ENCODE measurements at regions not wholly inside any gene's neighbourhood (a gene's known extent, or its start where the extent isn't known, plus 50 kb on each side); places are given as distances from the start of the nearest gene placed in this dataset.
"Not testable (repeated sequence)": the region's sequence is repeated elsewhere in the genome, so short reads cannot be mapped to it uniquely, and the experiment has no call there.

GRCh38 chr14:86944434-86944833, 1048.5 kb downstream of the GALC start:
- DNase-seq = no peak

DNA sequence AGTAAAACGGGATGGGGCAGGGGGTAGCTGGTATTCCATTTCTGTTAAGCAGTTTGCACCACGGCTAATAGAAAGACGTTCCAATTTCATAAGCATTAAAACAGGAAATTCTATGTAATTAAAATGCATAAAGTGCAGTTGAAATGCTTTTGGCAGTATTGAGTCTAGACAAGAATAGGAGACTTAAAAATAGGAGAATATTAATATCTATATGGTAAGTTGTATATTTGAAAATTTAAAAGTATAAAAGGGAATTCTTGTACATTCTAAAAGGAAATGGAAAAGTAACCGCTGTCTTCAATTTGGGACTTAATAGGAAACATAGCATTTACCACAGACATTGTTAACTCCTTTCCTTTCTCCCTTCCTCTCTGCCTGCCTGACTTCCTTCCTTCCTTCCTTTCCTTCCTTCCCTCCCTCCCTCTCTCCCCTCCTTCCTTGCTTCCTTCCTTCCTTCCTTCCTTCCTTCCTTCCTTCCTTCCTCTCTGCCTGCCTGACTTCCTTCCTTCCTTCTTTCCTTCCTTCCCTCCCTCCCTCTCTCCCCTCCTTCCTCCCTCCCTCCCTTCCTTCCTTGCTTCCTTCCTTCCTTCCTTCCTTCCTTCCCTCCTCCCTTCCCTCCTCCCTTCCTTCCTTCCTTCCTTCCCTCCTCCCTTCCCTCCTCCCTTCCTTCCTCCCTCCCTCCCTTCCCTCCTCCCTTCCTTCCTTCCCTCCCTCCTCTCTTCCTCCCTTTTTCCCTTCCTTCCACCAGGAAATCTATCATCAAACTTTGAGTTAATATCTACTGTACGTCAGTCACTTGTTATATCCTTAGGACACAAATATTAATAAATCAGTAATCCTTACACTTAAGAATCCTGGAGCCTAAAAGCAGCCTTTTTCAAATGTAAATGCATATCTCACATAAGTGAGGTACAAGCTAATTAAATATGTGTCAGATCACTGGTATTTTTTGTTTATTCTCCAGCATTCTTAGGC, 1049.3 kb downstream of the GALC start:
- DNase-seq = no peak

- no peak for DNase-seq
These were observed 1050.0 kb downstream of the GALC start for GRCh38 chr14:86942936-86943335.

GRCh38 chr14:86940106-86940505, 1052.9 kb downstream of the GALC start:
- DNase-seq = no peak

DNA sequence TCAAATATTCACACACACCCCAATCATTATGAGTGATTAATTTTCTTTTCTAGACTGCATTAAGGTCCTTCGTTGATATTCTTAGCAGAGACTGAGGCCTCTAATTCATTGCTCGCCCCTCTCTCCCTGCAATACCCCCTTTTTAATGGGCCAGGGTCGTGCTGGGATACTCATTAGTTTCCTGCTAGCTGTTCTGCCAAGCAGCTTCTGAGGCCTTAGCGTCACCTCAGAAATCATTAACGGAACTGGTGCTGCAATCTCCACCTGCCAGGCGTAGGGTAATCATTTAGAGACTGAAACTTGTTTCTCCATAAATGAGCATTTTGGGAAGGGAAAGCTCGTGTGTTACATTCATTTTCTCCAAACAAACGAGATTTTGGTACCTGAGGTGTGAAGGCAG, 1054.7 kb downstream of the GALC start:
- no peak for DNase-seq

GRCh38 chr14:86936556-86936955, 1056.4 kb downstream of the GALC start:
- no peak for DNase-seq

- DNase-seq = no peak
These were observed 1057.6 kb downstream of the GALC start for GRCh38 chr14:86935241-86935885.

DNA sequence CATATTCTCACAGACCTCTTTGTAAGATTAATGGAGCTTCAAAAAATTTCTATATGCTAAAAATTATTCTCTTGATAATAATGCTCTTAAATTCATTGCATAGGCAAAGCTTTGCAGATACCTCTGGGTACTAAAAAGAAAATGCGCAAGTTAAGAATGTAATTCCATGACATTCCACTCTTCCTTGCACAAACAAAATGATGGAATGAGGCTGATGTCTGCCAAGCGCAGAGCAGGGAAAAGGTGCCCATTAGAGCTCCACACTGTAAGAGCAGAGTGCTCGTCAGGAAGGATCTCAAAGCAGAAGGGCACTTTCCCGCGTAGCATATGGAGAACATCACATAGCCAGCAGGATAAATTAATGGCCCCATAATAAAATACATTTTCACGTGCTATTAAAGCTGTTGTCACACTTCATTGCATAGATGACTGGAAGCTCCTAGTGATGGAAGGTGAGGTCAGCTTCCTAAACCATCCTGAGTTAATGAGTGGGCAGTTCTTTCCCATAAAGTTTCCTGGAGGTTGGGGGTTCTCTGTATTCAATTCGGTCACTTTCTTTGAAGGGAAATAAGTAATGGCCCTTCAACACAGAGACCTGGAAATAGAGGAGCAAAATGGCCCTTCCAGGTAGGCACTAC, 1058.9 kb downstream of the GALC start:
- no peak for DNase-seq

DNA sequence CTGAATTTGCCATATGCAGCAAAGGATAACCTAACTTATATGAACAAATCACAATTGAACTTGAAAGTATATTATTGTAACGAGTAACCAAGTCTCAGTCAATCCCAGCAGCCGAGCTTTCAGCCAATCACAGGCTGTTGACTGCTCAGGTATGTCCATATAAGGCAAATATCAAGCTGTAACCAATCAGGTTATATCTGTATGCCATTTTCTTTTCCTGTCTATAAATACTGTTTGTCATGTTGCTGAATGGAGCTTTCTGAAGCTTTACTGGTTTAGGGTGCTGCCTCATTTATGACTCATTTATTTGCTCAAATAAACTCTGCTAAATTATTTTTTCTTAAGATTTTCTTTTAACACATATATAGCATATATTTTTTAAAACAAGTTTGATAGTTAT, 1059.5 kb downstream of the GALC start:
- no peak for DNase-seq

GRCh38 chr14:86915406-86915805, 1077.6 kb downstream of the GALC start:
- peak; percentile 43 for DNase-seq

DNA sequence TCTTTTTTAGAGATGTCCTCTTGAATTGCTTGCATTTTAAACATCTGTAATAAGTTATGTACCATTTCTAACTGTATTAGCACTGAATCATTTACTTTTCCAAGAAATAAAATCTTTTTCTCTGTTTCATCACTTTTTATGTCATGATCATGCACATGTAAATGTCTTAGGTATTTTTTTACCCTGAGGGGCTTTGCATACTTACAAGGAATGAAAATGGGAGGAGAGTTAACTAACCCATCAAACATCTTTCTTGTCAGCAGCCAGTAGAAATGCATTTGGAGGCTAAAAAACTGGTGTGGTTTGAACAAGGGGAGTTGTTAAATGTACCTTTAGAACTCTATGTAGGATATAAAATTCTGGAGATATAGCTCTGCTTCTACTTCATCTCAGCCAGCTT, 1080.3 kb downstream of the GALC start:
- no peak for DNase-seq

DNA sequence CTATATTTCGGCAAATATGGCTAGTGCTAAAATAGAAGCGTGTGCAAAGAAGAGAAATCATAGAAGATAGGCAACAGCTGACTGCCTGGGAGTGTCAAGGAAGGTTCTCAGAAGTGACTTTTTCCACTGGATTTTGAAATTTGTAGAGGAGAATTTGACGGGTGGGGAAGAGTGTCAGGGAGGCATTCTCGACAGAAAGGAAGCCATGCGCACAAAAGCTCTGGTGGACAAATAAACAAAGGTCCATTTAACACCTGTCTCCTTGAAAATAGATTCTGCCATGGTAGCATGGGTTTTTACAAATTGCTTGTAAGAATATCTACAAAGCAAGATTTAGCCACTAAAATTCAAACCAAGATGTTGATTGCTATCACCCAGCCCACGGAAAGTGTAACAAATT, 1081.5 kb downstream of the GALC start:
- DNase-seq = no peak

GRCh38 chr14:86905386-86905926, 1087.5 kb downstream of the GALC start:
- DNase-seq = not testable (repeated sequence)

DNA sequence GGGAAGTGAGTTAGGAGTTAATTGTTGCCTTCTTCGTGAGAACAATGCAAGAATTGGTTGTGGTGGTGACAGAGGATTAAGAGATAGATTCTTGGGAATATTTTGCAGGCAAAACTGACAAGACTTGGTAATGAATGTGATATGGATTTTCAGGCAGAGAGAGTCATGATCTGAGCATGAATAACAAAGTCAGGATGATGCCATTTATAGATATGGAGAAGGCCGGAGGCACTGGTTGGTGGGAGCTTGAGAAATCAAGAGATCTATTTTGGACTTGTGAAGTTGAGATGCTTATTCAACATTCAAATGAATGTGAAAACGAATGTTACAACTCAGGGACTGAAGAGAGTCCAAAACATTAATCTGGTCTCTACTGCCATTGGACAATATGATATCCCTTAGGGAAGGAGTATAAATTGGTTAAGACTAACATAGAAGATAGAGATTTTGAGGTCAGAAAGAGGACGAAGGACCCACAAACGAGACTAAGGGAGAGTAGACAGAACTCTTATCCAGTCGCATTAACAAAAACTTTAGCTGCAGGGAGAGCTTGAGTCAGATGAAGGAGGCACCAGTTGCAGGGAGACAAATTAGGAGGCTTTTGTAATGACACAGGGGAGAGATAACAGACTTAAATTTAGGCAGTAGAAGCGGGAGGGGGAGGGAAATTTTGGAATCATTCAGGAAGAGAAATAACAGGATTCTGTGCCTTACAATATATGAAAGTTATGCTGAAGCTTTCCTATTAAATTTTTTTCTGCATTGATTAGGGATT, 1090.6 kb downstream of the GALC start:
- no peak for DNase-seq

- no peak for DNase-seq
These were observed 1095.1 kb downstream of the GALC start for GRCh38 chr14:86897704-86898513.

GRCh38 chr14:86897224-86897623, 1095.8 kb downstream of the GALC start:
- DNase-seq = no peak

DNA sequence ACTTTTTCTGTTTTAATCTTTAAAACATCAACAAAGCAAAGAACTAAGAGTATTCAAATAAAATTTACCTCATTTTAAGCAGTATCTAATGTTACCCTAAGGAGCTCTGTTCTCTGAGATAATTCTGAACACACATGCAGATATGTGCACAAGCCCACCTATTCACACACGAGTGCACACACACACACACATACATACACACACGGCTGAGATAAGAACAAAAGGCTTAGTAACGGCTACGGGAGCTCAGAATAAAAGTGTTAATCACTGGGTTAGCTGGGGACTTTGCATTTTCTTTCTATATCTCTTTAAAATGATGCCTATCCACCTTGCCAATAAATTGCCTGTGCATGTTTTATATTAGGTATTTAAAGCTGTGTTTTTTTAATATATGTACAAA, 1096.3 kb downstream of the GALC start:
- no peak for DNase-seq

DNA sequence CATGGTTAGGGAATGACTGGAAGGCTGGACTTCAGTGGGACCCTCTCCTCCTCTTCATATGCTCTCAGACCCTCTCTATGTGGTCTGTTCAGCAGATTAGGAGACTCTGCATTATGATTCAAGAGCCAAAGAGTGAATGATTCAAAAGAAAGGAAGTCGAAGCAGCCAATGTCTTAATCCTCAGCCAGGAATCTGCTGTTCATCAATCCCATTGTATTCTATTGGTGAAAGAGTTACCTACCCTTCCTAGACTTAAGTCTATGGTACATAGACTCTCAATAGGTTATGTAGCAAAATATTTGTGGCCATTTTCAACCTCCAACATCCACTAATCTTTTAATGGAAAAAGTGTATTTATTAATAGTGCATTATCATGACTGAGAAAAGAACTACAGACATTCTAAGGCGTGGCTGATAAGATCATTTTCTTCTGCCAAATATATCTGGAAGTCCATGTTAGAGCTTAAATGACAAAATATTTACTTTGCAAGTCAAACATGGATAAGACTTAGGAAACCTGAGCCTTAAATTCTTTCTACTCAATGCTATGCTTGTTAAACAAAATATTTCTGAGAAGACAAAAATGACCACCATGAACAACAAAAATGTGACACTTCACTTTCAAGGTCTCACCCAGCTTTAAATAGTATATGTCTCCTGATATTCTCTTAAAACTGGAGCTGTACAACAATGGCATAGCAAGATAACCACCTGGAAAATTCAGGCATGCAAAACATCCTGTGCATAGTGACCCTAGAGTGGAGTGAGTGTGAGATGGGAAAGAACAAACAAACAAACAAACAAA, 1100.6 kb downstream of the GALC start:
- no peak for DNase-seq

GRCh38 chr14:86885280-86885679, 1107.7 kb downstream of the GALC start:
- DNase-seq = no peak

DNA sequence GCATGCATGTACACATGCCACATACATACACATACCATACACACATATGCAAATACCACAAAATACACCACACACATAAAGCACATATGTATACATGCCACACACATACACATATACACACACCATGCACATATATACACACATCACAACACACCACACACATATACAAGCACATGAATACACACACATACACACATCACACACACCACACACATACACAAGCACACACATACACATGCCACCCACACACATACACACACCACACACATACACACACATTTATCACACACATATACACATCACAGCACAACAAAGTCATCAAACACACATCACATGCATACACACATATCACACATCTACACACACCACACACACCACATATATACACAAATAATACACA, 1108.5 kb downstream of the GALC start:
- no peak for DNase-seq

- no peak for DNase-seq
These were observed 1110.2 kb downstream of the GALC start for GRCh38 chr14:86882818-86883217.
